ENCODE measurements at regions not wholly inside any gene's neighbourhood (a gene's known extent, or its start where the extent isn't known, plus 50 kb on each side); places are given as distances from the start of the nearest gene placed in this dataset.

DNA sequence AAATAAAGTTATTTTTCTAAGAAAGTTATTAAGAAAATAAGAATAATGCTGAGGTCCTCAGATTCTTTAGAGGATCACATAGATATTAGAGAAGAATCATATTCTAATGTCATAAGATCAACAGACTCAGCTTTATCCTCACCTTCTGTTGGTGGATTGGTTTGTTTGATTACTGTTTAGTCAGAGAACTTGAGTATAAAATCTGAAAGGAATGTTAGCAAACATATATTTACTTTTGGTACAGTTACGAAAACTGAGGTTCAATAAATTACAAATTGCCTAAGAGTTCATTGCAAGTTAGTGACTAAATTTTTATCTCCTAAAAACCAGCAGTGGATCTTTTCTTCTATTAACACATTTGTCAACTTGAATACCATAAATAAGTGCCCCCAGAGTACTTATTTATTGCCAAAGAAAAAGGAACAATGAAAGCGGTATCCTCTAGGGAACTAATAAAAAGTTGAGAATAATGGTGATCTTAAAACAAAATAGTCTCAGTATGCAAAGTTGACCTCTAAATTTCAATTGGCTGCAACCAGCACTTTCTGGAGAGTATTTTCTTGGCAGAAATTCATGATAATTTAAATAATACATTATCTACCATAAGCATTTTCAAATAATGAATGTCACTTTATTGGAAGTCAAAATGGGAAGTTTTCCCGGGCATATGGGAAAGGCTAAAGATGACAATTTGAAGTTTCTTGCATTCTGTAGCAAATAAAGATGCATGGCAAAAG, 296.8 kb downstream of the OTOL1 start:
- H3K4me3 ChIP-seq, result no peak overlapping the region
- ChIA-PET CTCF (no interaction called here), POLR2A (no interaction called here)
- ATAC-seq (no peak), DNase-seq (ENCODE audit: low read depth in 1 of 2, low spot score in 1 of 2) (peak in 1 of 2 experiments; percentile 8), FAIRE-seq (no peak)
- no peaks in the 10 kb centered on the region for H3K4me1 ChIP-seq
- TF ChIP-seq CEBPB (IDR thresholded peaks at IDR 0.05), result peak in 1 of 2 experiments; percentile 39; a peak in 1 of 4 replicates
- TF ChIP-seq GATA3 (IDR thresholded peaks at IDR 0.05; ENCODE audit: borderline replicate concordance), result peak; percentile 14; the same call in 1 of the 2 replicates
- peak; percentile 22 for TF ChIP-seq MAFK (IDR thresholded peaks at IDR 0.05; ENCODE audit: partially characterized antibody)
- TF ChIP-seq MYC (IDR thresholded peaks at IDR 0.05; ENCODE audit: borderline replicate concordance, low read length), result no peak
- TF ChIP-seq ZNF302 (CRISPR knock-in tag; IDR thresholded peaks at IDR 0.05), result no peak
- WGBS (ENCODE audit: missing lambda C conversion rate), result 52% methylated on average over 3 of the region's 3 CpGs
- H3K9me3 ChIP-seq, result no peaks in the 10 kb centered on the region
- H3K27ac ChIP-seq, result no peak overlapping the region
- H3K4me2 ChIP-seq, result peak overlapping the region; percentile 13; the same call in 1 of the 3 replicates

DNA sequence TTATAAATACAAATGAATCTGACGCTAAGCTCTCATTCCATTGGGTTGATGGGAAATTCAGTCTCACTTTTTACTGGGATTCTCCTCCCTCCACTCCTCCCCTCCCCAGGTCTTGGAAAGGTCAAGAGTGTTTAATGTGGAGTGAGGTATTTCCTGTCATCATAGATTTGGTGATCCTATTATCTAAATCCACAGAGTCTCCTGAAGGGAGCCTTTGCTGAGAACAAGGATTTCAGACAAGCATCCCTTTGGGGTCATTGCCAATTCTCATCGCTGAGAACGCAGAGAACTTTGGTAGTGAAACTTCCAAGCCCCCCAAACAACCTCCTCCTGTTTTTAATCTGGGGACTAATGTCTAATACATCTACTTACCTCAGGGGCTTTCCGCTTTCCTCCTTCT, 297.9 kb downstream of the OTOL1 start:
- no peaks in the 10 kb centered on the region for H3K9me3 ChIP-seq
- WGBS (ENCODE audit: missing lambda C conversion rate), result 94% methylated on average over 4 of the region's 4 CpGs
- TF ChIP-seq MAZ (IDR thresholded peaks at IDR 0.05; ENCODE audit: borderline replicate concordance, low read depth, low read length), result no peak
- TF ChIP-seq BHLHE40 (IDR thresholded peaks at IDR 0.05; ENCODE audit: low read depth, low read length), result no peak
- TF ChIP-seq, protein P1, sequence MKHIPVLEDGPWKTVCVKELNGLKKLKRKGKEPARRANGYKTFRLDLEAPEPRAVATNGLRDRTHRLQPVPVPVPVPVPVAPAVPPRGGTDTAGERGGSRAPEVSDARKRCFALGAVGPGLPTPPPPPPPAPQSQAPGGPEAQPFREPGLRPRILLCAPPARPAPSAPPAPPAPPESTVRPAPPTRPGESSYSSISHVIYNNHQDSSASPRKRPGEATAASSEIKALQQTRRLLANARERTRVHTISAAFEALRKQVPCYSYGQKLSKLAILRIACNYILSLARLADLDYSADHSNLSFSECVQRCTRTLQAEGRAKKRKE (CRISPR knock-in tag; IDR thresholded peaks at IDR 0.05; ENCODE audit: low read depth), result no peak
- TF ChIP-seq, protein P2, sequence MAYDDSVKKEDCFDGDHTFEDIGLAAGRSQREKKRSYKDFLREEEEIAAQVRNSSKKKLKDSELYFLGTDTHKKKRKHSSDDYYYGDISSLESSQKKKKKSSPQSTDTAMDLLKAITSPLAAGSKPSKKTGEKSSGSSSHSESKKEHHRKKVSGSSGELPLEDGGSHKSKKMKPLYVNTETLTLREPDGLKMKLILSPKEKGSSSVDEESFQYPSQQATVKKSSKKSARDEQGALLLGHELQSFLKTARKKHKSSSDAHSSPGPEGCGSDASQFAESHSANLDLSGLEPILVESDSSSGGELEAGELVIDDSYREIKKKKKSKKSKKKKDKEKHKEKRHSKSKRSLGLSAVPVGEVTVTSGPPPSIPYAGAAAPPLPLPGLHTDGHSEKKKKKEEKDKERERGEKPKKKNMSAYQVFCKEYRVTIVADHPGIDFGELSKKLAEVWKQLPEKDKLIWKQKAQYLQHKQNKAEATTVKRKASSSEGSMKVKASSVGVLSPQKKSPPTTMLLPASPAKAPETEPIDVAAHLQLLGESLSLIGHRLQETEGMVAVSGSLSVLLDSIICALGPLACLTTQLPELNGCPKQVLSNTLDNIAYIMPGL (CRISPR knock-in tag; IDR thresholded peaks at IDR 0.05; ENCODE audit: borderline replicate concordance), result no peak
- TF ChIP-seq NR3C1 (IDR thresholded peaks at IDR 0.05), result no peak
- TF ChIP-seq CHD2 (IDR thresholded peaks at IDR 0.05; ENCODE audit: low read length, partially characterized antibody), result no peak
- H3K4me2 ChIP-seq, result no peak overlapping the region
- no peak overlapping the region for H3K4me3 ChIP-seq
- no peaks in the 10 kb centered on the region for H3K4me1 ChIP-seq
- ChIA-PET POLR2A (no interaction called here), CTCF (no interaction called here)
- no peak overlapping the region for H3K27ac ChIP-seq
- FAIRE-seq (no peak), ATAC-seq (no peak), DNase-seq (ENCODE audit: low read depth in 1 of 2, low spot score in 1 of 2) (no peak)

DNA sequence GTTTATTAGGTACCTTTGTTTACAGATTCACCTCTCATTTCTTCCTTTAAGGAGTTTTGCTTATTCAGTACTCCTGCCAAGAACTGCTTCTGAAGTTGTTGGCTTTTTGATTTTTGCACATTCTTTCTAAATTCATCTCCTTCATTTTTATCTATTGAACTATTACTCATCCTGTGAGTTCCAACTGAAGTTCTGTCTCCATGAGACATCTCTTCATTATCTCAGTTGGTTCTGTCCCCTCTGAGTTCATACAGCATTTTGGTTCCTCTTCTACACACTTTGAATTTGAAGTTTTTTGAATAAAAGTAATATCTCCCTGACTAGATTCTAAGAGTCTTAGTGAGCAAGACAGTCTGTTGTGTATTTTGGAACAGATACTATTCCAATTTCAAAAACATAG, 299.7 kb downstream of the OTOL1 start:
- ChIA-PET CTCF (no interaction called here), POLR2A (no interaction called here)
- FAIRE-seq (no peak), ATAC-seq (no peak), DNase-seq (ENCODE audit: low read depth in 1 of 2, low spot score in 1 of 2) (no peak)
- Histone ChIP-seq H3K27ac (no peak overlapping the region), H3K4me2 (no peak overlapping the region), H3K4me3 (no peak overlapping the region), H3K9me3 (no peaks in the 10 kb centered on the region), H3K4me1 (no peaks in the 10 kb centered on the region)
- TF ChIP-seq, protein P1 (CRISPR knock-in tag; IDR thresholded peaks at IDR 0.05; ENCODE audit: low read depth), result no peak

DNA sequence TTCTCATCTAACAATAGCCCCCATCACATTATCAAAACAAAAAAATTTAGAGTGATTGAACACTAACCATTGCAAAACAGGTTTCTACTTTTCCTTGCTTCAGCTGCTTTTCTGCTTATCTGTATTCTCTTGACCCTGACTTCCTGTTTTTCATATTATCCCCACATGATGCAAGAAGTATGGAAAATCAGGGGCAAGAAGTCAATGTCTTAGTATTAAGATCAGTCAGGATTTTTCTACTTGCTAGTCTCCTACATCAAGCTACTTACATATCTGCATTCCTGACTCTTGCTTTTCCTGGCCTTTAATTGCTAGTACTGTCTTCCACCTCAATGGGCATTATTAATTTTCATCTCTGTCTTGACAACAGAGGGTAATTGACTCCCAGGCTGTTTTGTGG, 300.2 kb downstream of the OTOL1 start:
- CTCF ChIA-PET, result no interaction called here
- Histone ChIP-seq H3K9me3 (no peaks in the 10 kb centered on the region), H3K4me1 (no peaks in the 10 kb centered on the region), H3K4me3 (no peak overlapping the region), H3K27ac (no peak overlapping the region), H3K4me2 (no peak overlapping the region)
- DNase-seq (ENCODE audit: low read depth in 1 of 2, low spot score in 1 of 2), result no peak
- no peak for TF ChIP-seq JUNB (IDR thresholded peaks at IDR 0.05)
- TF ChIP-seq NR3C1 (IDR thresholded peaks at IDR 0.05), result no peak
- TF ChIP-seq HOXB13 (CRISPR knock-in tag; IDR thresholded peaks at IDR 0.05; ENCODE audit: low read depth), result no peak
- TF ChIP-seq RAD21 (conservative IDR thresholded peaks at IDR 0.05 in 1 of 2, IDR thresholded peaks at IDR 0.05 in 1 of 2), result no peak
- TF ChIP-seq POLR2A (IDR thresholded peaks at IDR 0.05; ENCODE audit: low read length), result no peak
- TF ChIP-seq ESRRA (IDR thresholded peaks at IDR 0.05; ENCODE audit: borderline replicate concordance, low read length), result no peak
- TF ChIP-seq KDM1A (IDR thresholded peaks at IDR 0.05; ENCODE audit: low read depth), result no peak
- TF ChIP-seq, protein P3, sequence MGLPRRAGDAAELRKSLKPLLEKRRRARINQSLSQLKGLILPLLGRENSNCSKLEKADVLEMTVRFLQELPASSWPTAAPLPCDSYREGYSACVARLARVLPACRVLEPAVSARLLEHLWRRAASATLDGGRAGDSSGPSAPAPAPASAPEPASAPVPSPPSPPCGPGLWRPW (IDR thresholded peaks at IDR 0.05), result no peak
- TF ChIP-seq, protein P4, sequence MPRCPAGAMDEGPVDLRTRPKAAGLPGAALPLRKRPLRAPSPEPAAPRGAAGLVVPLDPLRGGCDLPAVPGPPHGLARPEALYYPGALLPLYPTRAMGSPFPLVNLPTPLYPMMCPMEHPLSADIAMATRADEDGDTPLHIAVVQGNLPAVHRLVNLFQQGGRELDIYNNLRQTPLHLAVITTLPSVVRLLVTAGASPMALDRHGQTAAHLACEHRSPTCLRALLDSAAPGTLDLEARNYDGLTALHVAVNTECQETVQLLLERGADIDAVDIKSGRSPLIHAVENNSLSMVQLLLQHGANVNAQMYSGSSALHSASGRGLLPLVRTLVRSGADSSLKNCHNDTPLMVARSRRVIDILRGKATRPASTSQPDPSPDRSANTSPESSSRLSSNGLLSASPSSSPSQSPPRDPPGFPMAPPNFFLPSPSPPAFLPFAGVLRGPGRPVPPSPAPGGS (IDR thresholded peaks at IDR 0.05), result no peak
- no peak for TF ChIP-seq HEYL (CRISPR knock-in tag; IDR thresholded peaks at IDR 0.05)
- TF ChIP-seq EP300 (IDR thresholded peaks at IDR 0.05), result no peak
- no peak for TF ChIP-seq FOSB (CRISPR knock-in tag; IDR thresholded peaks at IDR 0.05)
- TF ChIP-seq, protein P2 (CRISPR knock-in tag; IDR thresholded peaks at IDR 0.05; ENCODE audit: borderline replicate concordance), result no peak
- no peak for ATAC-seq
- POLR2A ChIA-PET, result no interaction called here
- FAIRE-seq, result no peak

All from A549 (cell line).